Stimulated activated CD8-positive, alpha-beta memory T cell treated with anti-CD3 and anti-CD28 coated beads, Interleukin-12 subunit alpha, Interleukin-12 subunit beta, amount 100 ng/mL, for 4 hours (primary cell): ENCODE measurements at regions not wholly inside any gene's neighbourhood (a gene's known extent, or its start where the extent isn't known, plus 50 kb on each side); places are given as distances from the start of the nearest gene placed in this dataset.

Source experiments
- DNase-seq: peaks from one replicate; pipeline ENCODE4 v3.0.0-alpha.2; 2020; ENCODE audit warnings: low read depth

- DNase-seq, result no peak
These were observed 54.5 kb upstream of the NPAS2 start for GRCh38 chr2:100765481-100765880.

GRCh38 chr2:100766256-100766655 is 53.7 kb upstream of the NPAS2 start:
- no peak for DNase-seq

- DNase-seq, result no peak
These were observed 53.1 kb upstream of the NPAS2 start for GRCh38 chr2:100766806-100767205.

- DNase-seq, result no peak
These were observed 52.7 kb upstream of the NPAS2 start for GRCh38 chr2:100767224-100767653.

- no peak for DNase-seq
These were observed 51.8 kb upstream of the NPAS2 start for GRCh38 chr2:100767810-100768806.
